NOMO-1 treated with dmso at 0.1 percent for 144 hours (cell line): ENCODE measurements at regions not wholly inside any gene's neighbourhood (a gene's known extent, or its start where the extent isn't known, plus 50 kb on each side); places are given as distances from the start of the nearest gene placed in this dataset.
"Not testable (repeated sequence)": the region's sequence is repeated elsewhere in the genome, so short reads cannot be mapped to it uniquely, and the experiment has no call there.

Experiments used
- DNase-seq: peaks from one replicate; lab custom pipeline; 2025; ENCODE audit not compliant: unreplicated experiment; lab: John Stamatoyannopoulos, UW

DNA sequence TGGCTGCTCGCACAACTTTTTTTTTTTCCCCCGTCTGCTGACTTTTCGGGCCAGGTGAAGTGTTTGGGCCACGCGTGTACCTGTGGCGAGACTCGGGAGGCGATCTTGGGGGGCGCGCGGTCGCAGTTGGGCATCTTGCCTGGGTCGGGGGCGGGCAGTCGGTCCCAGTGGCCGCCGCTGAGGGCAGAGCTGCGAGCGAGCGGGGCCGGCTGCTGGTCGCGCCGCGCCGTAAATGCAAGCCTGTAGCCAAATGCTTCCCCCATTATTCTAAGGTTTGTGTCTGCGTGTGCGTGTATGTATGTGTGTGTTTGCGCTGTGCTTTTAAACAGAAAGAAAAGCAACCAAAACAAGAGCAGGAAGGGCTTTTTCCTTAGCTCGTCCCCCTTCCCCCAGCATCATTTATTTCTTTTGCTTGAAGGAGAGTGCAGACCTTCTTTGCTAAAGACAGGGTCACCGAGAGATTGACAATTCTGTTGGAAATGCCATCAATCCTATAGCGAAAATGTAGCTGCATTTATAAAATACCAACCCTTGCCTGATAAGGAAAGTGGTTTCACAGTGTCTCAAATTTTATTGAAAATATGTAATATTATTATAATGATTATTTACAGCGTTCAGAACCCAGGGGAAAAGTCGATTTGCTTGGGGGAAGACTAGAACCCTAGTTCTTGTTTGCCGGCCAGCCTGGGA is 143.2 kb upstream of the ZNF536 start:
- DNase-seq, result no peak

DNA sequence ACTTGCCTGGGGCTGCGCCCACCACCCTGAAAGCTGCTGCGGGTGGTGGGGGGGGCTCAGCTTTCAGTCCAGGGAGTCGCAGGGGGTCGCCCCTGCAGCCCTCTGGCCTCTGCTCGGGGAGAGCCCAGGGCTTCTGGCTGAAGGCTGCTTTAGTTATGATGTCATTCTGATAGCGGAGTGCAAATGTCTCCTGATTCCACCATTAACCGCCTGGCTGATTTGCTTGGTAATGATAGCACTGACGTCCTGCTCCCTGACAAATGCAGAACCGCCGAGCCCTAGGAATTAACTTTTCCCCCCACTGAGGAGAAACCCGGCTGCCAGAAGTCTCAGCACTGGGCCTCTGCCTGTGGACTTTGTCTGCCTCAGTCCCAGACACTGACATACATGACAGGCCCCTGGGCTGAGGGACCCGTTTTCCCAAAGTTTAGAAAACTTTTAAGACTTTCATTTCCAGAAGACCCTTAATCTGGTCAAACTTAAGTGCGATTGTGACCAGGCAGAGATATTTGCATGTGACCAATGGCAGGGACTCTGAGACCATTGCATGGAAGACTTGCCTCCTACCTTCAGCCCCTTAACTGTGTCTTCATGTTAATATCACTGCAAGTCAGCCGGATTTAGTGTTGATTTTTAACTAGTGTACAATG is 142.5 kb upstream of the ZNF536 start:
- DNase-seq, result no peak

DNA sequence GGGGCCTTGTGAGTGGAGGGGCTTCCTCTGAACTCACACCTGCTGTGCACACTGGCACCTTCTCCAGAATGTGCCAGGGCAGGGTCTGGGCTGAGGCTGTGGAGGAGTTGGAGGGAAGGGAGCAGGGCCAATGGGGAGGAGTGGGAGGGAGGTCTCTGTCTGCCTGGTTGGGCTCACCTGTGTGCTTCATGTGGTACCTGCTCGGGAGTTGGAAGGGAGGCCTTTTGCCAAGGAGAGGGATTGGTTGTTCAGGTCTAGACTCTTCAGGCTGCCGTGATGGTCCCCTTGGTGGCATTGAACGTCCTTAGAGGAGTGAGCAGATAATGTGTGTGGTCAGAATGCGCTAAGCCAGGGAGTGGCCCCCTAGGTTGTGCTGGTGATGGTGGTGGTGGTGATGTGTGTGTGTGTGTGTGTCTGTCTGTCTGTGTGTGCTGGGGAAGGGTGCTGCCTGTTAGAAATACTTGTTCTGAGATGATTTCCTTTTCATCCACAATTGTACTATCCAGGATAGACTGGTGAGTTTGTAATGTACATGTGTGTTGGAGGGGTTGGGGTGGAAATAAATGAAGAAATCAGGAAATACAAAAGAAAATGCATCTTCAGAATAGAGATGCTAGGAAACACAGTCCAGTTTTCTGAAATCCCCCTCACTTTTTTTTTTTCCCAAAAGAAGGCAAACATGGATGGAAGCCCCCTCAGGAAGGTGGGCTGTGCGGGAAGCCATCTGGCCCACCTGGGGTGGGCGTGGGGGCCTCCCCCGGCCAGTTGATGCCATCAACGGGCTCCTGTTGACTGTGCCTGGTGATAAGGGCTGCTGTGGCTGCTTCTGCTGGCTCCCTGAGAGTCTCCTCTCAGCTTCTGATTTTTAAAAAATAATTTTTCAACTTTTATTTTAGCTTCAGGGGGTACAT is 140.5 kb upstream of the ZNF536 start:
- DNase-seq, result no peak

DNA sequence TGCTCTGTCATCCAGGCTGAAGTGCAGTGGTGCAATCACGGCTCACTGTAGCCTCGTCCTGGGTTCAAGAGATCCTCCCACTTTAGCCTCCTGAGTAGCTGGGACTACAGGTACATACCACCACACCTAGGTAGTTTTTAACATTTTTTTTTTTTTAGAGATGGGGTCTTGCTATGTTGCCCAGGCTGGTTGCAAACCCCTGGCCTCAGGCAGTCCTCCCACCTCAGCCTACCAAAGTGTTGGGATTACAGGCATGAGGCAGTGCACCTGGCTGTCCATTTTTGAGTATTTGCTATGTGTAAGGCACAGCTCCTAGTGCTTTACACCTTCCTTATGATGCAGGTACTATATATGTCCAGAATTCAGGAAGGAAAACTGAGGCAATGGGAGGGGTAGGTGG is 138.8 kb upstream of the ZNF536 start:
- DNase-seq, result no peak

DNA sequence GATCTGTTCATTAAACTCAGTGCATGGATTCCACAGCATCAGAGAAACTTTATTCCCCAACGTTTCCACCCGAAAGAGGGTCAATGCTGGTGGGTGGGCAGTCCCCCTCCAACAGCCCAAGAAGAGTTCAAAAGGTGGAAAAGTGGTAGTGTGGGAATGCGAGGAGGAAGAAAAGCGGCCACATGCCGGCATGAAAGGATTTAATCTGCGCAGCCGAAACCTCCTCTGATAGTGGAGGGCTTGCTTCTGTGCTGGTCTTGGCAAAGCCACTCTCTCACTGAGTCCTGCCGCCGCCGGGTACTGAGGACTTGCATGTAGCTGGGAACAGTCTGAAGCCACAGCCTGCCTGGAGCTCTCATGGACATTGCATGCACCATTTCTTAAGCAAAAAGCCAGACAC is 136.2 kb upstream of the ZNF536 start:
- no peak for DNase-seq

DNA sequence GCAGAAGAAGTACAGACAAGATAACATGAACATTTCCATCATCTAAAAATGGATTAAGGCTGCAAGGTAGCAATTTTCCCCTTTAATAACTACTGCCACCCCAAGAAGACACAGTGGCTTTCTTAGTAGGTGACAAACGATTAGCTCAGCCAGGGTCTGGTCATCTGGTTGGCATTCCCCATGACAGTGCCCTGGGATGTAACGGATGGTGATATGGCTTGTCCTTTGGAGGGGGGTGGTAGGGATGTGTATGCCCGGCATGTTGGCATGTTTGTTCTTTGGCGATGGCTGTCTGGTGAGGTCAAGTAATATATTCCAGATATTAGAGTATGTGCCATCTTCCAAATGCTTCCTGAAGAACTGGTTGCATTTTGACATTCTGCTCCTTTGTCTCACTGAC is 135.6 kb upstream of the ZNF536 start:
- no peak for DNase-seq

DNA sequence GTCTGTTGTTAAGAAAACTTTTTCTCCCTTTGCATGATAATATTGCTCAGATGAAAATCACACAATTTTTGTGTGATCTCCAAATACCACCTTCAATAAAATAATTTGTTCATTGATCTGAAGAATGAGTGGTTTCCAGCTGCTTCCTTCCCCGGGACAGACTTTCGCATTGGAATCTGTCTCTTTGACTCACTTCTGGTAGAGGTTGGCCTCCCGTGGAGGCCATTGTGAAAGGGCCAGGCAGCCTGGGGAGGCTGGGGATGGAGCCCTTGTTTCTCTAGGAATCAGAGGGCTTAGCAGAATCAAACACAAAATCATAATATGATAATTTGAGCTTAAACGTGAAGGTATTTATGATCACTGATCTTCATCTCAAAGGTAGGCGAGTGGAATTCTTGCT is 135.0 kb upstream of the ZNF536 start:
- no peak for DNase-seq

DNA sequence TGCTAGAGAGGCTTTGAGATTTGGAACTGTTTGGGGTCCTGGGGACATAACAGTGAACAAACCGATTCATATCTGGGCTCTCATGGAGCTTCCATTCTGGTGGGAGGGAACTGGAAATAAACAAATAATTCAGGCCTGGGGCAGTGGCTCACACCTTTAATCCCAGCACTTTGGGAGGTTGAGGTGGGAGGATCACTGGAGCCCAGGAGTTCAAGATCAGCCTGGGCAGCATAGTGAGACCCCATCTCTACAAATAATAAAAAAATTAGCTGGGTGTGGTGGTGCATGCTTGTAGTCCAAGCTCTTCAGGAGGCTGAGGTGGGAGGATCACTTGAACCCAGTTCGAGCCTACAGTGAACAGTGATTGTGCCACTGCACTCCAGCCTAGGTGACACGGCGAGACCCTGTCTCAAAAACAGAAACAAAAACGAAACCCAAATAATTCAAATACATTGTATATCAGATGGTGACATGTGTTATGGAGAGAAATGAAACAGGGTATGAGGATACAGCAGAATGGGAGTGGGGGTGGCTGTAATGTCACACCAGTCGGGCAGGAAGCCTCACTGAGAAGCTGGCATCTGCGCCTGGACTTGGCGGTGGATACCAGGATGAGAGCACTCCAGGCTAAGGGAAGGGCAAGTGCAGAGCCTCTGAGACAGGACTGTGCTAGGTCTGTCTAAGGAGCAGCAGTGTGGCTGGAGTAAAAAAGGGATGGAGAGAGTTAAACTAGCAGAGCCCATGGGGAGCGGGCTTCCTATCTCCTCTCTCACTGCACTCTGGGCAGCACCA is 131.1 kb upstream of the ZNF536 start:
- DNase-seq, result no peak

DNA sequence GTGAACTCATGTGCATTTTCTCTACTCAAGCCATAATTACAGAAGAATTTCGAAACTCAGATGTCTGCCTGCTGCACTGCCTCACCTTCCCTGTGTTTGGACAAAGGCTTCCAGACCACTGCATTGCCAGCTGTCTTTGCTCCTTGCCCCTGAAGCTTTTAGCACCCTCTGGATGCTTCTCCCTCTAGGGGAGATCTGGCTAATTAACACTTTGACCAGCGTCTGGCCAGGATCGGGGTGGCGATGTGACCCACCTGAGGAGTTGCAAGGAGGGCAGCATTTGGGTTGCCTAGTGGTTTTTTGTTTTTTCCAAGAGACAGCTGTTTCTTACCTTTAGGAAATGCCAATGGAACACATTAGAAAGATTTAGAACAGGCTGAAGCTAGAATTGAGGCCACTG is 127.7 kb upstream of the ZNF536 start:
- DNase-seq, result no peak

DNA sequence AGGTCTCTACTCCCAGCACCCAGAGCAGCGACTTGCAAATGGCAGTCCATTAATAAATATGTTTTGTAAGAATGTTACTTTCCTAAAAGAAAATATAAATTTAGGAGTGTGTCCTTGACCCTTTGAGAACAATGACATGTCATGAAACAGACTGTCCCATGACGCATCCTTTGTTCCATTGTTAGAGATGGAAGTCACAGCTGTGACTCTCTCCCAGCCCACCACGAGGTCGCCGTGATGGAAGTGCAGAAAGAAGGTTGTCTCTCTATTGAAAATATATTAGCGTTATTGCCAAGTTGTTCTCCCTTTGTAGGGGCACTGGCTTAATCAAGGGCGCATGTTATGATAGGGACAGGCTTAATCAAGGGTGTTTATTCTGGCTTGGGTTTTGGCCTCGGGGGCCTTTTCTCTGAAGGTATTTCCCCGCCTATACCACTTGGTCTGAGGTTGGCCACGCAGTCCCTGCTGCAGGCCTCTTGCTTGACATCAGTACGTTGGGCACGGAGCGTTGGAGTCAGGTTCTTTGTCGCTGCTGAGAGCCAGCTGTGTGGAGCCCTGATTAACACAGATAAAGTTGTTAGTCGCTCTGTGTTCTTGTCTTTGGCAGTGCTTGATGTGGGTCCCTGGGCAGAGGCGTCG is 126.7 kb upstream of the ZNF536 start:
- DNase-seq, result no peak

DNA sequence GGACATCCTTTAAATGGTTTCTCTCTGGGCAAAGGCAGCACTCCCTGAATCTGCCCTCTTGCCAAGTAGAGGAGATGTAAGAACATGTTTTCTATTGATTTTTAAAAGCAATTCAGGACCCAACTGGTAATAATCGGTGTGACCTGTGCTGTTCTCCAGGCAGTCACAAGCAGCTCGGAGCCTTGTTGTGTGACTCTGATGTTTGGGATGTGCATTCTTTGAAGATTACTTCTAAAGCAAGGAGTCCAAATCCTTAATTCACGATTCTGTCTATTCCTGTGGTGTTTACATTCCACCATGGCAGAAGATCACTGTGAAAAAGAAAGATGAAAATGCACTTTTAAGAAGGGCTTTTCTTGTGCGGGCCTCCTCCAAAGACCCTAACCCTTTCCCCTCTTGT is 122.3 kb upstream of the ZNF536 start:
- no peak for DNase-seq

DNA sequence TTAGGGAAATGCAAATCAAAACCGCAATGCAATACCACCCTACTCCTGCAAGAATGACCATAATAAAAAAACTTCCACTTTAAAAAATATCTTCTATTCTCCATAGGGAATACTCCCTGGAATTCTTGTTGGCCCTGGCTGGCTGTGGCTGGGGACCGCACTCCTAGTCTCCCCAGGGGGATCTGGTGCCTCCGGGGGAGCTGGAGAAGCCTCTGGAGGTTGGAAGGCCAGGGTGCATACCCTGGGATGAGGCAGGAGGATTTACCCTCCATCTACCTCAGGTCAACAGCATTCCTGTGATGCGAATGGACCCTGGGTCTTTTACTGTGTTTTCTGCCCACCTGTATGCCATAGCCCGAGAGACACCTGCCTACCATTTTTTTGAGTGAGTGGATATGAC is 120.0 kb upstream of the ZNF536 start:
- DNase-seq, result no peak

DNA sequence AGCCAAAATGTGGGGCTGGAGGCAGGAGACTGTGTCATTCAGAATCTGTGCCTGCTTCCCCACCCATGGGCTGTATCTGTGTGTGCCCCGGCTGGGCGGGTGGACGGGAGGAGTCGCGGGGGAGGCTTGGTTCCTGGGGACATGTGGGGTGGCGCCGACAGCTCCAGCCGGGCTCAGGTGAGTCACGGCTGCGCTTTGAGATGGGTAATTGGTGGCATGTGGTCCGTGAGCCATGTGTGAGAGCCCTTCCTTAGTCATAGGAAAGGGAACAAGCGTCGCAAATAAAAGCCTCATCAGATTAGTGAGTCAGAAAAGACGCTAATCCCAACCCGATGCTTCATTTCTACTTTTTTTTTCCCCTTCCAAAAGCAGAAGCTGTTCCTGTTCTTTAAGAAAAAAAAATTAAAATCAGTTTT is 118.6 kb upstream of the ZNF536 start:
- no peak for DNase-seq

DNA sequence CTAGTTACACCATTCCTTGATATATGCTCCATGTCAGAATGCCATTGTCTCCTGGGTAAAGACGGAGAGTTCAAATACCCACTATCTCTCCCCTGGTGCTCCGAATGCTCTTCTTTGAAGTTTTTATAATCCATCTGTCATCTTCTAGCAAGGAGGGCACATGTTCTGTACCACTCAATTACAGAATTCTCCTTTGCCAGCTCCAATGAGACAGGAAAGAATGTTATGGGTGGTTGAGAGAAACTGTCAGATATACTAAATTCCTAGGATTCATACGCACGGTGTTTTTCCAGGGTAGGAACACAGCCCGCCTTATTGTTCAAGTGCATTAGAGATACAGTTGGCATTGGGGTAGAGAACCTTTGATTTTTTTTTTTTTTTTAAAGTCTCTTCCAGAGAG is 118.0 kb upstream of the ZNF536 start:
- DNase-seq, result no peak

DNA sequence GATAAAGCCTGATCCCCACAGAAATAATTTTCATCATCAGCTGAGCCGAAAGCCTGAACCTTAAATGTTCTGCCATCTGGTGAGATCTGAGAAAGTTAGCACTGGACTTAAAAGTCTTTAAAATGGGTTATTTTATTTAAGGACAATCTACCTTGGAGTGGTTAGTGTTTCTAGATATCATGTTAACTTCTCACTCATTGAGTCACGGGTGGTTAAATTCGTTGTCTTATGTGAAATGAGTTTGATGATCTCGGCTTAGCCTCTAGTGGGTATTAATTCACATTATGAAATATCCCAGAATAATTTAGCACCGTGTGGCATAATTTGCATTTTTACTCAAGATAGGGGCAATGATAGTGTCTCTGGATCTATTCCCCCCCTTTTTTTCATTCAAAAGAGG is 117.4 kb upstream of the ZNF536 start:
- DNase-seq, result no peak

DNA sequence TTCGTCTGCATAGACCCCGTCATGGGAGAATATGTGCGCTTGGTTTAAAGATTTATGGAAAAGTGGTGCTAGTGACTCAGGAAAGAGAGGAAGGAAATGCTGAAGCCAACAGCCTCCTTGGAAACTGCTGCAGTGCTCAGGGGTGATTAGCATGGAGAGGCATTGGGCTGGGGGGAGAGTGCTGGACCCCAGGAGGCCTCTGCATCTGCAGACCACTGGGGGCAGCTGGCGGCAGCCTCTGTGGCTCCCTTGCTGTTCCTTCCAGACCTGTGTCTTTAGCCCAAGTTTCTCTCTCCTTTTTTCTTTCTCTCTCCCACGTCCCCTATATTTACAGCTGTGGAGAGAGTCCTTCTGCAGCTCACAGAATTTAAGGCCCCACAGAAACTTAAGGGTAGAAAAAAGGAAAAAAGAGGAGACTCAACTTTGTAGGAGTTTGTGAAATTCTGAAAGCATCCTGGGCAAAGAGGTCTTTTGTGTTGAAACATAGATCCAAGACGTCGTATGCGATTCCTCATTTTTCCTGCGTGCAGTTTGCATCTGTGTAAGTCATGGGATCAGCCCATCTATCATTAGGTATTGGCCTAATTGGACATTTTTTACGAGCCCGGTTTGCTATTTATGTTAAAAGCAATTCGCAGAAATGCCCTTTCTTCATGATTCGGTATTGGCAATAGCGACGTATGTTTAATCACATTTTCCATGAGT is 116.2 kb upstream of the ZNF536 start:
- no peak for DNase-seq

DNA sequence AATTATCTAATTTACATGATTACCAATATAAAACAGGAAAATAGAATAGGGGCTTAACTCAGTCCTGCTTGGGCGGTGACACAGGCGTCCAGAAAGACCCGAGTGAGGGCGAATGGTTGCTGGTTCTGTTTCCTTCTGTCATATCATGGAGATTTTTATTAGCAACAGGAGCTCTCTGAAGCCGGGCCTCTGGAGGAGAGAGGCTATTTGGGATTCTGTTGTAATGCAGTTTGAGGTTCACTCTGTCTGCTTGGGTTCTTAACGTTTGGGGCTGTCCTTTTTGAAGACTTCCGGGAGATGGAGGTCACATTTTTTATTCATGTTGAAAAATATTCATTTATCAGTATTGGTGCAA is 115.7 kb upstream of the ZNF536 start:
- no peak for DNase-seq

DNA sequence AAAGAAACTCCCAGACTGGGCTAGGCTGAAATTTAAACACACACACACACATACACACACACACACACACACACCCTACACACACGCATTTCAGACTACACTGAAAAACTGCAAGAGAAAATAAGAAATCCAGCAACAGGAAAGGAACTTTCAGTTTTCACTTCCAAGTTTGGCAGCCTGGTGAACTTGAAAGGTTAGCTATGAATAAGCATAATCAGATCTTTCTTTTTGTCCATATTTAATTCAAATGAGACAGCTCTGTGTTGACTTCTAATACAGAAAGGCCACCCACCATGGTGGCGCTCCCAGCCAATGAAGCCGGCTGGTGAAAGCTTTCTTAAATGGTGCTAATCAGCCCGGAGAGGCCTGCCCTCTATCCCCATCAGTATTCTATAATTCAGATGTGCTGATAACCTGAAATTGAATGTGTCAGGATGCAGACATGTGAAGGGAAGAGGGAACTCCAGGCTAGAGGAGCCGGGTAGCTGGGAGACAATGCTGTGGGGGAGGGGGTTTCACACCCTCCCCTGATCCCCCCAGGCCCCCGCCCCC is 108.3 kb upstream of the ZNF536 start:
- no peak for DNase-seq

DNA sequence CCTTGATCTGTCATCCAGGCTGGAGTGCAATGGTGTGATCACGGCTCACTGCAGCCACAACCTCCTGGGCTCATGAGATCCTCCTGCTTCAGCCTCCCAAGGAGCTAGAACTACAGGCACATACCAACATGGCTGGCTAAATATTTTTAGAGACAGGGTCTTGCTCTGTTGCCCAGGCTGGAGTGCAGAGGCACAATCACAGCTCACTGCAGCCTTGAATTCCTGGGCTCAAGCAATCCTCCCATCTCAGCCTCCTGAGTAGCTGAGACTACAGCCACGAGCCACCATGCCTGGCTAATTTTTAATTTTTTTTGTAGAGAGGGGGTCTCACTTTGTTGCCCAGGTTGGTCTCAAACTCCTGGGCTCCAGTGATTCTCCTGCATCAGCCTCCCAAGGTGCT is 106.3 kb upstream of the ZNF536 start:
- DNase-seq, result not testable (repeated sequence)

DNA sequence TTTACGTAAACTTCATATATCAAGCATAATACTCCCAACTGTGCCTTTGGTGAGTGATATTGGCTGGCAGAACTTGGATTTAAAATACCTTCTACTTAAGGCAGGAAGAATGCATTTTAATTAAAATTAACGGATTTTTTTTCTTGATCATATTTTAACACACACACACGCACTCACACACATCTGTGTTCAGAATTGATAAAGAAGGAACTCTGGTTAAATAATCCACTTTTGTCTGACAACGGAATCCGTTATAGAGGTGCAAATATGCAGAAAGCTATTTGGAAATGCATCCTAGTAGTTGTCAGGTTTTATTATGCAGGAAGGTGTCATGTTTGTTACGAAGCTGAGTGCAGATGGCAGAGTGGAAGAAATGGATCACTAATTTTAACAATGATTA is 105.5 kb upstream of the ZNF536 start:
- no peak for DNase-seq
